OCI-LY7 (cell line): ENCODE measurements at regions not wholly inside any gene's neighbourhood (a gene's known extent, or its start where the extent isn't known, plus 50 kb on each side); places are given as distances from the start of the nearest gene placed in this dataset.

ENCODE experiments used
- CTCF ChIP-seq: fragments of 200-600 bp; sonication (generic); conservative IDR thresholded peaks from 2 replicates; pipeline ENCODE4 v1.5.1; 2014; ENCODE audit warnings: mild to moderate bottlenecking, antibody characterized with exemption, low read length, moderate library complexity, mixed read lengths
- EZH2phosphoT487 ChIP-seq: fragments of 200-600 bp; sonication (generic); IDR thresholded peaks from 2 replicates; pipeline ENCODE4 v1.6.1; 2018; ENCODE audit warnings: low read depth, borderline replicate concordance, mild to moderate bottlenecking, mixed run types, antibody characterized with exemption, low read length, moderate library complexity, mixed read lengths

- TF ChIP-seq CTCF: no peak
- TF ChIP-seq EZH2phosphoT487: no peak
Measured at GRCh38 chr12:74285773-74286172, 251.9 kb upstream of the ATXN7L3B start.
